ENCODE measurements at regions not wholly inside any gene's neighbourhood (a gene's known extent, or its start where the extent isn't known, plus 50 kb on each side); places are given as distances from the start of the nearest gene placed in this dataset.

DNA sequence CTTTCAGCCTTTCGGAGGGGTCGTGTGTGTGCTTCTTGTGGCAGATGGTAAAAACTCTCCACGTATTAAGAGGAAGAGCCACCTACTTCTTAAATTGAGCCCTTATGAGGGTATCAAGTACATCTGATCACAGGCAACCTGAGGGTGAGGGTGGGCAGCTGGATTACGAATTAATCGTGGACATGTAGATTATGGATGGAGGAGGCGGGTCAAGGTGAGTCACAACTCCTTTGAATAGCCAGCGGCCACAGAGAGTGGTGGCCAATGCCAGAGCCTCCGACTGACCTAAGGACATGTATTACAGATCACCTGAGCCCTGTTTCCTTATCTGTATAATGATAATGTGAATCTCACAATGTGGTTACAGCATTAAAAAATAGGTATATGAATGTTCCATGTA, 1083.9 kb downstream of the SORCS3 start:
- ChIA-PET POLR2A (no interaction called here), CTCF (no interaction called here)
- no peak overlapping the region for H3K4me3 ChIP-seq (ENCODE audit: low read depth, low read length)
- no peaks in the 10 kb centered on the region for H3K27me3 ChIP-seq (ENCODE audit: control insufficient read depth, insufficient read depth, low read length)
- no peak for DNase-seq (ENCODE audit: low read depth)
- no peaks in the 10 kb centered on the region for H3K36me3 ChIP-seq (ENCODE audit: control insufficient read depth, insufficient read depth, low read length)
- TF ChIP-seq, protein P1, sequence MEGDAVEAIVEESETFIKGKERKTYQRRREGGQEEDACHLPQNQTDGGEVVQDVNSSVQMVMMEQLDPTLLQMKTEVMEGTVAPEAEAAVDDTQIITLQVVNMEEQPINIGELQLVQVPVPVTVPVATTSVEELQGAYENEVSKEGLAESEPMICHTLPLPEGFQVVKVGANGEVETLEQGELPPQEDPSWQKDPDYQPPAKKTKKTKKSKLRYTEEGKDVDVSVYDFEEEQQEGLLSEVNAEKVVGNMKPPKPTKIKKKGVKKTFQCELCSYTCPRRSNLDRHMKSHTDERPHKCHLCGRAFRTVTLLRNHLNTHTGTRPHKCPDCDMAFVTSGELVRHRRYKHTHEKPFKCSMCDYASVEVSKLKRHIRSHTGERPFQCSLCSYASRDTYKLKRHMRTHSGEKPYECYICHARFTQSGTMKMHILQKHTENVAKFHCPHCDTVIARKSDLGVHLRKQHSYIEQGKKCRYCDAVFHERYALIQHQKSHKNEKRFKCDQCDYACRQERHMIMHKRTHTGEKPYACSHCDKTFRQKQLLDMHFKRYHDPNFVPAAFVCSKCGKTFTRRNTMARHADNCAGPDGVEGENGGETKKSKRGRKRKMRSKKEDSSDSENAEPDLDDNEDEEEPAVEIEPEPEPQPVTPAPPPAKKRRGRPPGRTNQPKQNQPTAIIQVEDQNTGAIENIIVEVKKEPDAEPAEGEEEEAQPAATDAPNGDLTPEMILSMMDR (IDR thresholded peaks at IDR 0.05; ENCODE audit: insufficient read depth, low read depth, low read length) = no peak

DNA sequence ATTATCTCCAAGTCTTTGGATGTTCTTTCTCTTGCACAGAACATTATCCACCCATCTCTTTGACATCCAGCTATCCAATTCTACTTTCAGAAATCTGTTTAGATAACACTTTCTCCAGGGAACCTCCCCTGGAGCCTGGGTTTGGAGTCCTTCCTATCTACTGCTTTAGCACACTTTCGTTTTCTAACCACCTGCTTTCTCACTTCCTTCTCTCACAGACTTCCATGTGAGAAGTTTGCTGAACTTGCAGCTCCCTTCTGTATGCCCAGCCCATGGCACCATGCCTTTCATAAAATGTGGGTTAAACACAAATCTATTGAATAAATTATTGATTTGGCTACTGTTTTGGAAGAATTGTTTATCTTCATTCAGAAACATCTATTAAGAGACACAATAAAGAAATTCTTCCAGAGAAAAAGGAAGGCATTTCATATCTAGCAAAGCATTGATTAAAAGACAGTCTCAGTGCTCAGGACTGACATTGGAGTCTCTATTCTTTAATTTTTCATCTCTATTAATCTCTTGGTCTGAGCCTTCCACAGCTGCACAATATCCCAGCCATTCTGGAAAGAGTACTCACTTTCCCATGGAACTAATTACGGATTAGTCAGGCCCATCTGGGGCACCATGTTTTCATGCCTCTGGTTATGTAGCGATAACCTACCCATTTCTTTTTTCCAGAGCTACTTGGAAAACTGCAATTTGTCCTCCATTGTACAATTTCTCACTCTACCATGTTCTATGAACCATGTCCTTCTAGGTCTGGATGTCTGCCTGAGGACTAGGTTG, 1077.3 kb downstream of the SORCS3 start:
- no peak for DNase-seq (ENCODE audit: low read depth)
- TF ChIP-seq, protein P1 (IDR thresholded peaks at IDR 0.05; ENCODE audit: insufficient read depth, low read depth, low read length) = no peak
- Histone ChIP-seq H3K27me3 (ENCODE audit: control insufficient read depth, insufficient read depth, low read length) (no peaks in the 10 kb centered on the region), H3K4me3 (ENCODE audit: low read depth, low read length) (no peak overlapping the region), H3K36me3 (ENCODE audit: control insufficient read depth, insufficient read depth, low read length) (no peaks in the 10 kb centered on the region)
- CTCF ChIA-PET = no interaction called here
- POLR2A ChIA-PET = no interaction called here

DNA sequence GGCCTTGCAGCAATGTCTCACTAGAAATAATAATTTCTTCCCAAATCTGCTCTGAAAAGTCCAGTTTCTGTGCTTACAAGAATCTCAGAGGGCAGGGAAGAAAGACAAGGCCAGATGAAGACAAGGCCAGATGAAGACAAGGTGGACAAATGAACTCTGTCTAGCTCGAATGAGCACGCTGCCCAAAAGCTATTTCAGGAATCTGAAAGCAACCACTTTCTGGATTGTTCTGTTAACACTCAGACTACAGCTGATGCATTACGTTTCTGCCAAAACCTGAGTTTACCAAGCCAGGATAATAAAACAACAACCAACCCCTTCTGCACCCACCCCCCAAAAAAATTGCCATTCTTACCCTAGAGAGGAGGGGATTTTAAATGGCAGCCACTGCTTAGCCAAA, 1073.6 kb downstream of the SORCS3 start:
- no peaks in the 10 kb centered on the region for H3K27me3 ChIP-seq (ENCODE audit: control insufficient read depth, insufficient read depth, low read length)
- no peaks in the 10 kb centered on the region for H3K36me3 ChIP-seq (ENCODE audit: control insufficient read depth, insufficient read depth, low read length)
- H3K4me3 ChIP-seq (ENCODE audit: low read depth, low read length) = no peak overlapping the region
- no peak for DNase-seq (ENCODE audit: low read depth)
- CTCF ChIA-PET = no interaction called here
- POLR2A ChIA-PET = no interaction called here
- TF ChIP-seq, protein P1 (IDR thresholded peaks at IDR 0.05; ENCODE audit: insufficient read depth, low read depth, low read length) = no peak

DNA sequence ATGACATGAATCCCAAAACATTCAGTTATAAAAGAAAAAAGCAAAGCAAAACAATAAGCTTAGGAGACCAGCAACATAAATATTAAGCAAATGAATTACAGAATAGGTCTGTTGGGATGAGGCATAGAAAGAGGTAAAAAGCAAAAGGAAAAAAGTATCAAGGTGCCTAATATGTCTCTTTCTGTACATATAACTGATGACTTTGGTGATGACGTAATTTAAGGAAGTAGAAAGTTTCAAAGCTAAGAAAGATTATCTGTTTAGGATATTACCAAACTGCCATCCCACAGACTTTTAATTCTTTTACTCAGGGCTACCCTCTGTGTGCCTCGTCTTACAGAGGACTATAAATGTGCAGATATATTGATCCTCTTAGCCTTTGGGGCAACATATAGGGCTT, 1066.5 kb downstream of the SORCS3 start:
- Histone ChIP-seq H3K4me3 (ENCODE audit: low read depth, low read length) (no peak overlapping the region), H3K27me3 (ENCODE audit: control insufficient read depth, insufficient read depth, low read length) (no peaks in the 10 kb centered on the region), H3K36me3 (ENCODE audit: control insufficient read depth, insufficient read depth, low read length) (no peaks in the 10 kb centered on the region)
- POLR2A ChIA-PET = no interaction called here
- CTCF ChIA-PET = no interaction called here
- no peak for DNase-seq (ENCODE audit: low read depth)
- TF ChIP-seq, protein P1 (IDR thresholded peaks at IDR 0.05; ENCODE audit: insufficient read depth, low read depth, low read length) = no peak

DNA sequence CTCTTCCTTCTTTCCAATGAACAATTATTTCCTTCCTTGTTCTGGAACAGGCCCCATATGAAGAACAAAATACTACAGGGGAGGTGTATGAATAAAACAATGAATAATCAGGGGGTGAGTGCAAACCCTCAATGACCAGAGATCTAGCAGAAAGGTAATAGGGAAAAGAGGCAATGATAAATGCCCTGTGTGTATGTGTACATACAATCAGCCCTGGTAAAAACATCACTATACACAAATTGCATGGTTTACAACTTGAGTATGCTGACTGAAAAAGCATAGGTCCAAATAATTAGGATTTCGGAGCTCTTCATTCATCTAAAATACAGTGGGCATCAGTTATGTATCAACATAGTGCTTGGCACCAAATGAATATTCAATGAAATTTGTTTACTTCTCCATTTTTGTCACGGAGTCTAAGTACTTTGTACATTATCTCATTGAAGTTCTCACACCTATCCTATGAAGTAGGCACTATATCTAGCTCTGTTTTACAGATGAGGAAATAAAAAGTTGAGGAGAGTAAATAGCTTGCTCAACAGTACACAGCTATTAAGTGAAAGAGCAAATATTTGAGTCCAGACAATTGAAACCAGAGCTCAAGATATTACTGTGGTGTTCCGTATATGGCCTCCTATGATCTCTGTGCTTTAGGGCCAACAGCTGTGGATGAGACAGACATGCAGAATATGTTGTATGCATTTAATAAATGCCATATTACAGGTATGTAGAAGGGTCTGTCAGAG, 1065.4 kb downstream of the SORCS3 start:
- CTCF ChIA-PET = no interaction called here
- TF ChIP-seq, protein P1 (IDR thresholded peaks at IDR 0.05; ENCODE audit: insufficient read depth, low read depth, low read length) = no peak
- Histone ChIP-seq H3K36me3 (ENCODE audit: control insufficient read depth, insufficient read depth, low read length) (no peaks in the 10 kb centered on the region), H3K27me3 (ENCODE audit: control insufficient read depth, insufficient read depth, low read length) (no peaks in the 10 kb centered on the region), H3K4me3 (ENCODE audit: low read depth, low read length) (no peak overlapping the region)
- POLR2A ChIA-PET = no interaction called here
- DNase-seq (ENCODE audit: low read depth) = no peak
